HepG2 (cell line): ENCODE measurements at regions not wholly inside any gene's neighbourhood (a gene's known extent, or its start where the extent isn't known, plus 50 kb on each side); places are given as distances from the start of the nearest gene placed in this dataset.

Experiments
- ATAC-seq: fragments of 200-7000 bp; cut with Tn5 transposase; 3 replicates; pipeline ENCODE4 v1.9.1; 2020; ENCODE audit warnings: mild to moderate bottlenecking, moderate library complexity
- BruUV-seq: library from RNA; stranded (reverse); fragments of 400-500 nt; replicated peaks from 2 replicates; lab custom pipeline; 2021; lab: Mats Ljungman, UMichigan
- CTCF ChIA-PET: fragments of 300-600 bp; formaldehyde crosslinking; extraction: SDS; loops from one replicate; lab custom pipeline; 2021; ENCODE audit warnings: low total read pairs, inconsistent platforms, low intra/inter-chr PET ratio; lab: Yijun Ruan, JAX
- POLR2A ChIA-PET: fragments of 350-600 bp; sonication (Branson Sonifier 250); formaldehyde crosslinking; loops from one replicate; lab custom pipeline; 2020; ENCODE audit warnings: antibody characterized with exemption, inconsistent platforms; lab: Yijun Ruan, JAX
- DNase-seq: peaks from one replicate; pipeline ENCODE4 v3.0.0-alpha.2; 2015; ENCODE audit warnings: low spot score
- FAIRE-seq: peaks from 3 replicates; lab custom pipeline; 2011; peaks lifted over from hg19 to GRCh38; lab: Jason Lieb, UNC
- H2AFZ ChIP-seq: one replicate; pipeline ENCODE4 v1.6.1; 2011; ENCODE audit warnings: low read length, inconsistent platforms
- H3K27ac ChIP-seq: fragments of 300-600 bp; 3 replicates; pipeline ENCODE4 v1.8.0; 2011; ENCODE audit warnings: mixed run types, mild to moderate bottlenecking, mixed read lengths, low read length, inconsistent platforms; ENCODE audit not compliant: insufficient read depth; ENCODE audit errors: extremely low read length
- H3K27me3 ChIP-seq, 2 experiments: fragments of 200-600 bp in 1 of 2; 2 replicates in 1 of 2; 3 replicates in 1 of 2; pipeline versions ENCODE4 v1.6.0 to v1.8.0; 2011; ENCODE audit warnings: low read length in 2 of 2, mild to moderate bottlenecking in 2 of 2, moderate library complexity in 2 of 2, inconsistent platforms in 1 of 2; ENCODE audit not compliant: insufficient read depth in 2 of 2, control insufficient read depth in 1 of 2
- H3K36me3 ChIP-seq, 2 experiments: fragments of 200-600 bp in 1 of 2; replicated peaks in 1 of 2; 2 replicates in 1 of 2; 3 replicates in 1 of 2; pipeline versions ENCODE4 v1.5.1 to v1.8.0; 2011; ENCODE audit warnings: low read length in 2 of 2, inconsistent platforms in 1 of 2; ENCODE audit not compliant: insufficient read depth in 2 of 2, control insufficient read depth in 1 of 2
- H3K4me1 ChIP-seq: 2 replicates; pipeline ENCODE4 v1.5.1; 2012; ENCODE audit warnings: low read length, inconsistent platforms; ENCODE audit not compliant: insufficient read depth
- H3K4me2 ChIP-seq: 2 replicates; pipeline ENCODE4 v1.6.0; 2011; ENCODE audit warnings: low read depth, low read length, inconsistent platforms
- H3K4me3 ChIP-seq, 3 experiments: fragments of 200-600 bp in 1 of 3; sonication (generic), shearing (Covaris generic) in 1 of 3; replicated peaks in 1 of 3; 2 replicates each; pipeline ENCODE4 v1.5.1; 2011 to 2016; ENCODE audit warnings: low read length in 3 of 3, inconsistent platforms in 2 of 3, low read depth in 2 of 3, mild to moderate bottlenecking in 2 of 3, control low read depth in 1 of 3, mixed read lengths in 1 of 3; ENCODE audit not compliant: insufficient read depth in 1 of 3
- H3K79me2 ChIP-seq: one replicate; pipeline ENCODE4 v1.6.1; 2011; ENCODE audit warnings: low read length, inconsistent platforms; ENCODE audit not compliant: insufficient read depth
- H3K9ac ChIP-seq: 2 replicates; pipeline ENCODE4 v1.6.0; 2011; ENCODE audit warnings: mild to moderate bottlenecking, low read depth, low read length, inconsistent platforms; ENCODE audit not compliant: insufficient read depth
- H3K9me3 ChIP-seq: 2 replicates; pipeline ENCODE4 v1.5.1; 2012; ENCODE audit warnings: mild to moderate bottlenecking, low read length
- H4K20me1 ChIP-seq: 2 replicates; pipeline ENCODE4 v1.6.0; 2011; ENCODE audit warnings: inconsistent platforms, mild to moderate bottlenecking, low read length, moderate library complexity; ENCODE audit not compliant: insufficient read depth
- ARHGAP35 ChIP-seq: sonication (generic); formaldehyde crosslinking; IDR thresholded peaks from 2 replicates; pipeline ENCODE4 v1.9.0; 2022; ENCODE audit warnings: mild to moderate bottlenecking, inconsistent platforms, moderate library complexity, missing genetic modification reagents, borderline replicate concordance
- DPF2 ChIP-seq: sonication (generic); formaldehyde crosslinking; IDR thresholded peaks from 2 replicates; pipeline ENCODE4 v1.4.0; 2020; ENCODE audit warnings: mild to moderate bottlenecking, low read depth, missing genetic modification reagents, borderline replicate concordance
- HINFP ChIP-seq: sonication (generic); formaldehyde crosslinking; IDR thresholded peaks from 2 replicates; pipeline ENCODE4 v1.4.0; 2020; ENCODE audit warnings: low read depth, mild to moderate bottlenecking, missing genetic modification reagents
- HNRNPH1 ChIP-seq: fragments of 200-400 bp; formaldehyde crosslinking; optimal IDR thresholded peaks from 2 replicates; pipeline ENCODE3; 2017; ENCODE audit warnings: mild to moderate bottlenecking, low read depth, low read length
- IKZF1 ChIP-seq: fragments of 450-650 bp; IDR thresholded peaks from 2 replicates; pipeline ENCODE4 v1.7.1; 2016
- KAT2B ChIP-seq: fragments of 150-350 bp; IDR thresholded peaks from 2 replicates; pipeline ENCODE4 v1.6.1; 2014; ENCODE audit warnings: low read depth, low read length, borderline replicate concordance
- LRRFIP1 ChIP-seq: sonication (generic); formaldehyde crosslinking; conservative IDR thresholded peaks from 2 replicates; pipeline ENCODE4 v1.4.0; 2020; ENCODE audit warnings: missing genetic modification reagents
- NFRKB ChIP-seq: fragments of 450-650 bp; IDR thresholded peaks from 2 replicates; pipeline ENCODE4 v1.6.1; 2017
- PREB ChIP-seq: sonication (generic); formaldehyde crosslinking; IDR thresholded peaks from 2 replicates; pipeline ENCODE4 v1.4.0; 2020; ENCODE audit warnings: missing genetic modification reagents
- TFE3 ChIP-seq: IDR thresholded peaks from 2 replicates; pipeline ENCODE4 v1.6.1; 2016
- ZBTB21 ChIP-seq: sonication (generic); formaldehyde crosslinking; IDR thresholded peaks from 2 replicates; pipeline ENCODE4 v1.4.0; 2020; ENCODE audit warnings: missing genetic modification reagents
- ZNF362 ChIP-seq: sonication (generic); formaldehyde crosslinking; IDR thresholded peaks from 2 replicates; pipeline ENCODE4 v1.4.0; 2020; ENCODE audit warnings: missing genetic modification reagents, mild to moderate bottlenecking, borderline replicate concordance
- ZNF674 ChIP-seq: sonication (generic); formaldehyde crosslinking; IDR thresholded peaks from 2 replicates; pipeline ENCODE4 v1.5.0; 2020; ENCODE audit warnings: low read depth, mild to moderate bottlenecking, missing genetic modification reagents
- ZNF724P ChIP-seq: sonication (generic); formaldehyde crosslinking; IDR thresholded peaks from 2 replicates; pipeline ENCODE4 v1.8.0; 2022; ENCODE audit warnings: missing genetic modification reagents, borderline replicate concordance
- WGBS: methylation state at CpG from one replicate; pipeline ENCODE4 v1.1.6; 2017; ENCODE audit warnings: low lambda C conversion rate; 5-methylcytosine and 5-hydroxymethylcytosine counted together
- in situ Hi-C: cut with HindIII; loops from 2 replicates; pipeline ENCODE4 v1.10.0; 2017; ENCODE audit warnings: low pct_unique_long_range_greater_than_20kb; ENCODE audit not compliant: extremely low pct_ligation_motif_present
- intact Hi-C: fragments of 100-400 bp; cut with micrococcal nuclease; formaldehyde crosslinking; loops from one replicate; pipeline ENCODE4 v1.10.0; 2022; ENCODE audit not compliant: unreplicated experiment

DNA sequence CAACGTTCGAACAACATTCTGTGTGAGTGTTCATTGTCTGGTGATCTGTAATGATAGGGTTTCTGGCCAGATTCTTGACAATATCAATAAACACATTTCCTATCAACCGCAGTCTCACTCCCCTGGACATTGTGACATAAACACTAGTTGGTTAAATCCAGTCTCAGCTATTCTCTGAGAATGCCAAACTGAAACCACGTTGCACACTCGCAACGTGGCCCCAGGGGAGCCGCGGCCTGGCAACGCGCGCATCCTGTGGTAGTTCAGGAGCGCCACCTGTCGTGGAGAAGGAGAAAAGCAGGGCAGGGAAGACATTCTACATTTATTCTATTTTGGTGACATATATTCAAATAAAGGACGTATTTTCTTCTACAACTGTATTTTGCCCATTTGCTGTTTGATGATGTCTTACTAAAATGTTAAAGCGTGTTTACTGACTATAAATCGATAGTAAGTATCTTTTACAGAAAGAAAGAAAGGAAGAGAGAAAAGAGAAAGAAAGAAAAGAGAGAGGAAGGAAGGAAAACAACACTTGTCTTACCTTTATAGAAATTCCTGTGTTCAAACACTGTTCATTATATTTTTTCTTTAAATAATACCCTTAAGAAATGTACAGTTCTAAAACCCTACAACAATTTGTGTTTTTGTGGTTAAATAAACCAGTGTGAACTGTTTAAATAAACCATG is 738.3 kb upstream of the FRG1 start (continued):
- no peak for TF ChIP-seq LRRFIP1
- no peak for TF ChIP-seq NFRKB

- Histone ChIP-seq H3K9me3 (no peaks in the 10 kb centered on the region), H3K4me3 (no peak overlapping the region), H3K36me3 (no peaks in the 10 kb centered on the region), H3K27me3 (0 out of 5 replicates have a peak, but pooled peaks cover 0 to 4% of the 10 kb centered on the region in 2 experiments), H3K4me2 (no peak overlapping the region), H3K27ac (no peak overlapping the region), H3K4me1 (no peaks in the 10 kb centered on the region), H3K9ac (no peak overlapping the region), H3K79me2 (no peaks in the 10 kb centered on the region), H2AFZ (no peak overlapping the region), H4K20me1 (no peaks in the 10 kb centered on the region)
- no peak for FAIRE-seq
- BruUV-seq = no TSS peak
- no peak for TF ChIP-seq ZNF674 (CRISPR knock-in tag)
- TF ChIP-seq HNRNPH1 = no peak
- no peak for TF ChIP-seq HINFP (CRISPR knock-in tag)
- no peak for TF ChIP-seq ZBTB21 (CRISPR knock-in tag)
- TF ChIP-seq TFE3 = no peak
- no peak for TF ChIP-seq ARHGAP35 (CRISPR knock-in tag)
- no peak for TF ChIP-seq ZNF362 (CRISPR knock-in tag)
- no peak for TF ChIP-seq IKZF1
- TF ChIP-seq DPF2 (CRISPR knock-in tag) = no peak
- TF ChIP-seq PREB (CRISPR knock-in tag) = no peak
- TF ChIP-seq KAT2B = no peak
- no peak for TF ChIP-seq ZNF724P (CRISPR knock-in tag)
- ATAC-seq = no peak
- POLR2A ChIA-PET = no interaction called here
- 26% methylated on average over 8 of the region's 8 CpGs for WGBS
- CTCF ChIA-PET = interaction anchor here (1.5 to 1.8 kb wide), 2 partner anchors 1274 to 1596 kb away, joined by 7 to 12 read pairs; no protein-coding TSS in a partner anchor
- in situ Hi-C loops (no loop called here), intact Hi-C loops (loop anchor here (5.0 kb wide), 2 partner anchors 231 to 421 kb away; no protein-coding TSS in a partner anchor)
- DNase-seq = no peak
Observed at GRCh38 chr4:189202869-189203271, 737.8 kb upstream of the FRG1 start.
